PC-9 (cell line): ENCODE measurements at regions not wholly inside any gene's neighbourhood (a gene's known extent, or its start where the extent isn't known, plus 50 kb on each side); places are given as distances from the start of the nearest gene placed in this dataset.
"Not testable (repeated sequence)": the region's sequence is repeated elsewhere in the genome, so short reads cannot be mapped to it uniquely, and the experiment has no call there.

Experiments used
- CTCF ChIP-seq: fragments of 200-600 bp; sonication (generic); conservative IDR thresholded peaks from 2 replicates; pipeline ENCODE4 v1.6.1; 2017; ENCODE audit warnings: mixed run types, antibody characterized with exemption, mild to moderate bottlenecking, moderate library complexity
- EZH2 ChIP-seq: fragments of 200-600 bp; sonication (generic); IDR thresholded peaks from 2 replicates; pipeline ENCODE4 v1.8.0; 2017; ENCODE audit warnings: antibody characterized with exemption, low read depth

- TF ChIP-seq EZH2, CTCF: not testable (repeated sequence)
Observed at GRCh38 chr1:161444255-161444654, 61.0 kb upstream of the FCGR2A start.
